SK-N-SH (cell line): ENCODE measurements at regions not wholly inside any gene's neighbourhood (a gene's known extent, or its start where the extent isn't known, plus 50 kb on each side); places are given as distances from the start of the nearest gene placed in this dataset.

ENCODE experiments used
- CTCF ChIA-PET: fragments of 300-600, 350-600 bp; formaldehyde crosslinking; extraction: SDS; loops from one replicate; lab custom pipeline; 2021; lab: Yijun Ruan, JAX
- POLR2A ChIA-PET: fragments of 350-600 bp; sonication (Branson Sonifier 250); formaldehyde crosslinking; extraction: SDS; loops from one replicate; lab custom pipeline; 2020; ENCODE audit warnings: antibody characterized with exemption, inconsistent platforms; lab: Yijun Ruan, JAX
- DNase-seq: peaks from one replicate; pipeline ENCODE4 v3.0.0; 2012
- H2AFZ ChIP-seq: fragments of 200-600 bp; sonication (generic); 2 replicates; pipeline ENCODE4 v1.8.1; 2016; ENCODE audit warnings: antibody characterized with exemption, mild to moderate bottlenecking, low read depth
- H3F3A ChIP-seq: fragments of 200-600 bp; sonication (generic); replicated peaks from 2 replicates; pipeline ENCODE3; 2016; ENCODE audit warnings: antibody characterized with exemption, mild to moderate bottlenecking; ENCODE audit not compliant: insufficient read depth
- H3K27ac ChIP-seq, 2 experiments: fragments of 200-500 bp in 1 of 2; fragments of 200-600 bp in 1 of 2; sonication (Bioruptor generic) in 1 of 2; sonication (generic), shearing (Covaris generic) in 1 of 2; 2 replicates each; pipeline versions ENCODE4 v1.5.1 to v1.6.1; 2014 to 2016; ENCODE audit warnings: low read depth in 2 of 2, inconsistent platforms in 1 of 2, low read length in 1 of 2, mild to moderate bottlenecking in 1 of 2, mixed read lengths in 1 of 2
- H3K27me3 ChIP-seq: fragments of 200-600 bp; sonication (generic), shearing (Covaris generic); 2 replicates; pipeline ENCODE4 v1.6.1; 2016; ENCODE audit warnings: mixed run types; ENCODE audit not compliant: insufficient read depth
- H3K36me3 ChIP-seq, 2 experiments: fragments of 200-500 bp in 1 of 2; fragments of 200-600 bp in 1 of 2; sonication (Bioruptor generic) in 1 of 2; sonication (generic) in 1 of 2; replicated peaks in 1 of 2; 2 replicates each; pipeline versions ENCODE3 to v1.5.1; 2014 to 2016; ENCODE audit warnings: low read length in 1 of 2, mild to moderate bottlenecking in 1 of 2; ENCODE audit not compliant: insufficient read depth in 2 of 2, control insufficient read depth in 1 of 2
- H3K4me1 ChIP-seq, 2 experiments: fragments of 200-500 bp in 1 of 2; fragments of 200-600 bp in 1 of 2; sonication (Bioruptor generic) in 1 of 2; sonication (generic), shearing (Covaris generic) in 1 of 2; 2 replicates each; pipeline versions ENCODE4 v1.5.1 to v1.6.1; 2014 to 2016; ENCODE audit warnings: low read depth in 1 of 2, low read length in 1 of 2, mixed run types in 1 of 2; ENCODE audit not compliant: insufficient read depth in 2 of 2, control insufficient read depth in 1 of 2
- H3K4me2 ChIP-seq: fragments of 200-600 bp; sonication (generic), shearing (Covaris generic); 2 replicates; pipeline ENCODE4 v1.6.1; 2017; ENCODE audit warnings: mixed run types
- H3K4me3 ChIP-seq, 2 experiments: fragments of 200-500 bp in 1 of 2; fragments of 200-600 bp in 1 of 2; sonication (Bioruptor generic) in 1 of 2; sonication (generic), shearing (Covaris generic) in 1 of 2; 2 replicates each; pipeline versions ENCODE4 v1.5.1 to v1.8.1; 2014 to 2016; ENCODE audit warnings: low read depth in 2 of 2, inconsistent platforms in 1 of 2, low read length in 1 of 2, mild to moderate bottlenecking in 1 of 2, mixed read lengths in 1 of 2, moderate library complexity in 1 of 2
- H3K79me2 ChIP-seq: fragments of 200-600 bp; sonication (generic); 2 replicates; pipeline ENCODE4 v1.8.1; 2017; ENCODE audit warnings: mild to moderate bottlenecking; ENCODE audit not compliant: insufficient read depth
- H3K9ac ChIP-seq: fragments of 200-600 bp; sonication (generic); 2 replicates; pipeline ENCODE4 v1.6.1; 2017; ENCODE audit warnings: mixed run types
- H3K9me2 ChIP-seq: fragments of 200-600 bp; sonication (generic); 2 replicates; pipeline ENCODE4 v1.6.1; 2017; ENCODE audit warnings: mixed run types
- H3K9me3 ChIP-seq: fragments of 200-600 bp; sonication (generic); 2 replicates; pipeline ENCODE4 v1.6.1; 2017; ENCODE audit warnings: mixed run types, mild to moderate bottlenecking, moderate library complexity
- H4K20me1 ChIP-seq: fragments of 200-600 bp; sonication (generic); 2 replicates; pipeline ENCODE4 v1.6.1; 2017; ENCODE audit warnings: mild to moderate bottlenecking, mixed run types; ENCODE audit not compliant: insufficient read depth
- ELF1 ChIP-seq: IDR thresholded peaks from 2 replicates; pipeline ENCODE4 v1.4.0; 2012
- EP300 ChIP-seq, 2 experiments: IDR thresholded peaks; 2 replicates each; pipeline versions ENCODE4 v1.4.0 to v1.6.1; 2012; ENCODE audit warnings: borderline replicate concordance in 1 of 2, low read depth in 1 of 2, low read length in 1 of 2
- EZH2phosphoT487 ChIP-seq: fragments of 200-600 bp; sonication (generic); IDR thresholded peaks from 2 replicates; pipeline ENCODE4 v1.6.1; 2017; ENCODE audit warnings: low read depth, mixed run types, mild to moderate bottlenecking, antibody characterized with exemption, moderate library complexity, borderline replicate concordance
- FOSL2 ChIP-seq: IDR thresholded peaks from 2 replicates; pipeline ENCODE4 v1.4.0; 2012; ENCODE audit warnings: low read depth, mild to moderate bottlenecking, moderate library complexity, borderline replicate concordance
- GABPA ChIP-seq: IDR thresholded peaks from 2 replicates; pipeline ENCODE4 v1.4.0; 2012; ENCODE audit warnings: low read depth, mild to moderate bottlenecking
- JUND ChIP-seq: IDR thresholded peaks from 2 replicates; pipeline ENCODE4 v1.4.0; 2012
- MXI1 ChIP-seq: IDR thresholded peaks from 2 replicates; pipeline ENCODE4 v1.6.1; 2012; ENCODE audit warnings: mild to moderate bottlenecking, low read depth, low read length, improper control_type of control experiment
- NFIC ChIP-seq: IDR thresholded peaks from 2 replicates; pipeline ENCODE4 v1.4.0; 2012; ENCODE audit warnings: borderline replicate concordance
- POLR2AphosphoS5 ChIP-seq: IDR thresholded peaks from 2 replicates; pipeline ENCODE4 v1.6.1; 2012; ENCODE audit warnings: low read depth, low read length
- RFX5 ChIP-seq: IDR thresholded peaks from 2 replicates; pipeline ENCODE4 v1.6.1; 2012; ENCODE audit warnings: mild to moderate bottlenecking, improper control_type of control experiment, low read length
- RXRA ChIP-seq: IDR thresholded peaks from 2 replicates; pipeline ENCODE4 v1.4.0; 2012; ENCODE audit warnings: low read depth, mild to moderate bottlenecking, borderline replicate concordance
- SMC3 ChIP-seq: IDR thresholded peaks from 2 replicates; pipeline ENCODE4 v1.6.1; 2012; ENCODE audit warnings: low read depth, low read length, improper control_type of control experiment
- TCF12 ChIP-seq: IDR thresholded peaks from 2 replicates; pipeline ENCODE4 v1.4.0; 2012
- WGBS: methylation state at CpG from one replicate; pipeline ENCODE4 v1.1.6; 2017; ENCODE audit warnings: low lambda C conversion rate; 5-methylcytosine and 5-hydroxymethylcytosine counted together
- TF ChIP-seq, protein P1 (sequence below): IDR thresholded peaks from 2 replicates; pipeline ENCODE4 v1.4.0; 2012; ENCODE audit warnings: low read depth, borderline replicate concordance
- TF ChIP-seq, protein P2 (sequence below): fragments of 150-350 bp; IDR thresholded peaks from 2 replicates; pipeline ENCODE4 v1.6.1; 2017; ENCODE audit warnings: antibody characterized with exemption, low read length, low read depth, borderline replicate concordance
- TF ChIP-seq, protein P3 (sequence below): IDR thresholded peaks from 2 replicates; pipeline ENCODE4 v1.4.0; 2012; ENCODE audit warnings: low read depth, borderline replicate concordance
- TF ChIP-seq, protein P4 (sequence below): IDR thresholded peaks from 2 replicates; pipeline ENCODE4 v1.6.1; 2012; ENCODE audit warnings: mild to moderate bottlenecking, low read depth, low read length, moderate library complexity
- TF ChIP-seq, protein P5 (sequence below): IDR thresholded peaks from 2 replicates; pipeline ENCODE4 v1.4.0; 2012; ENCODE audit warnings: low read depth

DNA sequence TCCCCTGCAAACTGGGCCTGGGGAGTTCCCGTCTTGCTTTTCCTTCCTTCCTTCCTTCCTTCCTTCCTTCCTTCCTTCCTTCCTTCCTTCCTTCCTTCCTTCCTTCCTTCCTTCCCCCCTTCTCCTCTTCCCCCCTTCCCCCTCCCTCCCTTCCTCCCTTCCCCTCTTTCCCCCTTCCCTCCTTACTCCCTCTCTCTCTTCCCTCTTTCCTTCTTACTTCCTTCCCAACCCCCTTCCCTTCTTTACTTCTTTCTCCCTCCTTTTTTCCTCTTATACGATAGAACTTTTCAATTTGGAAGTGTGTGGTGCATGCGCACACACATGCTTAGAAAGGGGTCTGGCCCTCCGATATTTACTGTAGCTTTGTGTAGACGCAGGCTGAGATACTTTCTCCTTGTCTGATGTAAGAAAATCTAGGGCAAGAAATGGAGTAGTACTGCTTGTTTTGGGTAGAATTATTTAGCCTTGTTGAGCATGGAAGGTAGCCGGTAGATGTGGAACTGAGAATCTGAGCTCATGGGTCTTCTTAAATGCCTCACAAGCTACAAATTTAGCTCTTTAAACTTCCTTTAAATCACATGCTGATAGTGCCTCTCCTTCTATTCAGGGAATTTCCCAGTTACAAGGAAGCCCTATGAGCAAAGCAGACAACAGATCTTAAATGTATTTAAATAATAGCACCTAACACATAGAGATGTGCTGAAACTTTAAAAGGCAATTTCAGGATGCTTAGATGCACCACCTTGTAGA is 189.6 kb downstream of the GPAT3 start:
- CTCF ChIA-PET, result no interaction called here

DNA sequence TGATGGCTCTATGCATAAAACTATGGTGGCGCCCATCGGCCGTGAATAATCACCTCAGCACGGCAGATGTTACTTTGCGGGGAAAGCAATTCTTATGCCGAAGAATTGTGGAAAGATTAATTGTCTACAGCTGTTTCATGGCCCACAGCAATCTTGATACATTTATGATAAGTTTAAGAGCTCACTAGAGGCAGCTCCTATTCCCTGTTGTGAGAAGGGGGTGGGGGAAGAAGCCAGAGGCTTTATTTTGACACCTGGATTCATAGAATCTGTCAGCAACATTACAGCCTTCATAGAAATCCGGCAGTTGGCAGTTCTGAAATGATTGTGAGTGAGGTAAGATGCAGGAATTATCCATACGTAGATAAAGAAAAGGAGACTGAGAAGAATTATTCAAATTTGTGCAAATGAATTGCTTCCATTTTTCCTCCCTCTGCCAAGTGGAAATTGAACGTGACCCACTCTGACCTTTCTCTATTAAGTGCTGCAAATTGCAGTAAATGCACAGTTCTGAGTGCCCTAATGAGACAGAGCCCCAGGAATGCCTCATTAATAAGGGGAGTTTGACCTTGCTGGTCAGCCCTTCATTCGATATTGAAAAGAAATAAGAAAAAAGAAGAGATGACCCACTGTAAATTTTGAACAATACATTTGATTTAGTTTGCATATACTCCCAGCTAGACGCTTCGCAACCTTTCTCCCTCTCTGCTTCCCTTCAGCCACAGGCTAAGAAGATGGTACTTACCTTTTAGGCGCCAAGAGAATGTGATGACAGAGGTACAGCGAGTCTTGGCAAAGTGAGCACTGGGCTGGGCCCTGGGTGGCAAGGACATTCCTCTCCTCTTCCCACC is 188.8 kb downstream of the GPAT3 start:
- TF ChIP-seq, protein P1, sequence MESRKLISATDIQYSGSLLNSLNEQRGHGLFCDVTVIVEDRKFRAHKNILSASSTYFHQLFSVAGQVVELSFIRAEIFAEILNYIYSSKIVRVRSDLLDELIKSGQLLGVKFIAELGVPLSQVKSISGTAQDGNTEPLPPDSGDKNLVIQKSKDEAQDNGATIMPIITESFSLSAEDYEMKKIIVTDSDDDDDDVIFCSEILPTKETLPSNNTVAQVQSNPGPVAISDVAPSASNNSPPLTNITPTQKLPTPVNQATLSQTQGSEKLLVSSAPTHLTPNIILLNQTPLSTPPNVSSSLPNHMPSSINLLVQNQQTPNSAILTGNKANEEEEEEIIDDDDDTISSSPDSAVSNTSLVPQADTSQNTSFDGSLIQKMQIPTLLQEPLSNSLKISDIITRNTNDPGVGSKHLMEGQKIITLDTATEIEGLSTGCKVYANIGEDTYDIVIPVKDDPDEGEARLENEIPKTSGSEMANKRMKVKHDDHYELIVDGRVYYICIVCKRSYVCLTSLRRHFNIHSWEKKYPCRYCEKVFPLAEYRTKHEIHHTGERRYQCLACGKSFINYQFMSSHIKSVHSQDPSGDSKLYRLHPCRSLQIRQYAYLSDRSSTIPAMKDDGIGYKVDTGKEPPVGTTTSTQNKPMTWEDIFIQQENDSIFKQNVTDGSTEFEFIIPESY, result no peak
- TF ChIP-seq FOSL2 (no peak), JUND (no peak), RFX5 (no peak), GABPA (no peak)
- TF ChIP-seq, protein P2, sequence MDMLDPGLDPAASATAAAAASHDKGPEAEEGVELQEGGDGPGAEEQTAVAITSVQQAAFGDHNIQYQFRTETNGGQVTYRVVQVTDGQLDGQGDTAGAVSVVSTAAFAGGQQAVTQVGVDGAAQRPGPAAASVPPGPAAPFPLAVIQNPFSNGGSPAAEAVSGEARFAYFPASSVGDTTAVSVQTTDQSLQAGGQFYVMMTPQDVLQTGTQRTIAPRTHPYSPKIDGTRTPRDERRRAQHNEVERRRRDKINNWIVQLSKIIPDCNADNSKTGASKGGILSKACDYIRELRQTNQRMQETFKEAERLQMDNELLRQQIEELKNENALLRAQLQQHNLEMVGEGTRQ, result no peak
- TF ChIP-seq, protein P3, sequence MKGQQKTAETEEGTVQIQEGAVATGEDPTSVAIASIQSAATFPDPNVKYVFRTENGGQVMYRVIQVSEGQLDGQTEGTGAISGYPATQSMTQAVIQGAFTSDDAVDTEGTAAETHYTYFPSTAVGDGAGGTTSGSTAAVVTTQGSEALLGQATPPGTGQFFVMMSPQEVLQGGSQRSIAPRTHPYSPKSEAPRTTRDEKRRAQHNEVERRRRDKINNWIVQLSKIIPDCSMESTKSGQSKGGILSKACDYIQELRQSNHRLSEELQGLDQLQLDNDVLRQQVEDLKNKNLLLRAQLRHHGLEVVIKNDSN, result no peak
- TF ChIP-seq, all 33 proteins: peak for 0
- Histone ChIP-seq H2AFZ (no peak overlapping the region), H3K4me2 (no peak overlapping the region), H4K20me1 (no peaks in the 10 kb centered on the region), H3K79me2 (no peaks in the 10 kb centered on the region), H3K9ac (no peak overlapping the region), H3F3A (no peaks in the 10 kb centered on the region), H3K4me1 (no peaks in the 10 kb centered on the region), H3K27ac (no peak overlapping the region), H3K9me2 (no peaks in the 10 kb centered on the region), H3K9me3 (no peaks in the 10 kb centered on the region), H3K4me3 (no peak overlapping the region), H3K27me3 (no peaks in the 10 kb centered on the region), H3K36me3 (no peaks in the 10 kb centered on the region)
- CTCF ChIA-PET, result no interaction called here
- no peak for DNase-seq
- WGBS, result 20% methylated on average over 14 of the region's 14 CpGs
- POLR2A ChIA-PET, result no interaction called here

More for the DNA sequence above, 189.6 kb downstream of the GPAT3 start:
- Histone ChIP-seq H3K27ac (no peak overlapping the region), H3K9me2 (no peaks in the 10 kb centered on the region), H3K36me3 (no peaks in the 10 kb centered on the region), H3F3A (no peaks in the 10 kb centered on the region), H3K9ac (no peak overlapping the region), H3K4me3 (no peak overlapping the region), H3K79me2 (no peaks in the 10 kb centered on the region), H2AFZ (no peak overlapping the region), H3K9me3 (no peaks in the 10 kb centered on the region), H3K4me1 (no peaks in the 10 kb centered on the region), H3K27me3 (no peaks in the 10 kb centered on the region), H3K4me2 (no peak overlapping the region), H4K20me1 (no peaks in the 10 kb centered on the region)
- TF ChIP-seq, protein P4, sequence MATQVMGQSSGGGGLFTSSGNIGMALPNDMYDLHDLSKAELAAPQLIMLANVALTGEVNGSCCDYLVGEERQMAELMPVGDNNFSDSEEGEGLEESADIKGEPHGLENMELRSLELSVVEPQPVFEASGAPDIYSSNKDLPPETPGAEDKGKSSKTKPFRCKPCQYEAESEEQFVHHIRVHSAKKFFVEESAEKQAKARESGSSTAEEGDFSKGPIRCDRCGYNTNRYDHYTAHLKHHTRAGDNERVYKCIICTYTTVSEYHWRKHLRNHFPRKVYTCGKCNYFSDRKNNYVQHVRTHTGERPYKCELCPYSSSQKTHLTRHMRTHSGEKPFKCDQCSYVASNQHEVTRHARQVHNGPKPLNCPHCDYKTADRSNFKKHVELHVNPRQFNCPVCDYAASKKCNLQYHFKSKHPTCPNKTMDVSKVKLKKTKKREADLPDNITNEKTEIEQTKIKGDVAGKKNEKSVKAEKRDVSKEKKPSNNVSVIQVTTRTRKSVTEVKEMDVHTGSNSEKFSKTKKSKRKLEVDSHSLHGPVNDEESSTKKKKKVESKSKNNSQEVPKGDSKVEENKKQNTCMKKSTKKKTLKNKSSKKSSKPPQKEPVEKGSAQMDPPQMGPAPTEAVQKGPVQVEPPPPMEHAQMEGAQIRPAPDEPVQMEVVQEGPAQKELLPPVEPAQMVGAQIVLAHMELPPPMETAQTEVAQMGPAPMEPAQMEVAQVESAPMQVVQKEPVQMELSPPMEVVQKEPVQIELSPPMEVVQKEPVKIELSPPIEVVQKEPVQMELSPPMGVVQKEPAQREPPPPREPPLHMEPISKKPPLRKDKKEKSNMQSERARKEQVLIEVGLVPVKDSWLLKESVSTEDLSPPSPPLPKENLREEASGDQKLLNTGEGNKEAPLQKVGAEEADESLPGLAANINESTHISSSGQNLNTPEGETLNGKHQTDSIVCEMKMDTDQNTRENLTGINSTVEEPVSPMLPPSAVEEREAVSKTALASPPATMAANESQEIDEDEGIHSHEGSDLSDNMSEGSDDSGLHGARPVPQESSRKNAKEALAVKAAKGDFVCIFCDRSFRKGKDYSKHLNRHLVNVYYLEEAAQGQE, result no peak
- TF ChIP-seq ELF1 (no peak), POLR2AphosphoS5 (no peak), MXI1 (no peak), EP300 (IDR thresholded peaks at IDR 0.05; ENCODE audit: borderline replicate concordance in 1 of 2, low read depth in 1 of 2, low read length in 1 of 2) (no peak), RXRA (no peak), SMC3 (no peak), TCF12 (no peak), EZH2phosphoT487 (no peak), RFX5 (no peak), NFIC (no peak)
- TF ChIP-seq, protein P5, sequence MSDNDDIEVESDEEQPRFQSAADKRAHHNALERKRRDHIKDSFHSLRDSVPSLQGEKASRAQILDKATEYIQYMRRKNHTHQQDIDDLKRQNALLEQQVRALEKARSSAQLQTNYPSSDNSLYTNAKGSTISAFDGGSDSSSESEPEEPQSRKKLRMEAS, result no peak
- POLR2A ChIA-PET, result no interaction called here
- no peak for DNase-seq
- WGBS, result 69% methylated on average over 6 of the region's 6 CpGs
